Peyer's patch (tissue), 4 donors: ENCODE measurements at regions not wholly inside any gene's neighbourhood (a gene's known extent, or its start where the extent isn't known, plus 50 kb on each side); places are given as distances from the start of the nearest gene placed in this dataset.

Experiments used
- POLR2A ChIP-seq, 2 donors: fragments of 450-650 bp; IDR thresholded peaks; one replicate each; pipeline ENCODE4 v1.5.1; 2017; ENCODE audit warnings: antibody characterized with exemption in 2 of 2, mild to moderate bottlenecking in 2 of 2, moderate library complexity in 2 of 2
- TF ChIP-seq, protein P1 (sequence below), 6 experiments: fragments of 450-650 bp in 4 of 6; fragments of 200-600 bp in 2 of 6; sonication (generic) in 1 of 6; IDR thresholded peaks; one replicate each; pipeline ENCODE4 v1.5.1; 2017 to 2019; ENCODE audit warnings: antibody characterized with exemption in 6 of 6, mild to moderate bottlenecking in 3 of 6, moderate library complexity in 1 of 6

- TF ChIP-seq, protein P1, sequence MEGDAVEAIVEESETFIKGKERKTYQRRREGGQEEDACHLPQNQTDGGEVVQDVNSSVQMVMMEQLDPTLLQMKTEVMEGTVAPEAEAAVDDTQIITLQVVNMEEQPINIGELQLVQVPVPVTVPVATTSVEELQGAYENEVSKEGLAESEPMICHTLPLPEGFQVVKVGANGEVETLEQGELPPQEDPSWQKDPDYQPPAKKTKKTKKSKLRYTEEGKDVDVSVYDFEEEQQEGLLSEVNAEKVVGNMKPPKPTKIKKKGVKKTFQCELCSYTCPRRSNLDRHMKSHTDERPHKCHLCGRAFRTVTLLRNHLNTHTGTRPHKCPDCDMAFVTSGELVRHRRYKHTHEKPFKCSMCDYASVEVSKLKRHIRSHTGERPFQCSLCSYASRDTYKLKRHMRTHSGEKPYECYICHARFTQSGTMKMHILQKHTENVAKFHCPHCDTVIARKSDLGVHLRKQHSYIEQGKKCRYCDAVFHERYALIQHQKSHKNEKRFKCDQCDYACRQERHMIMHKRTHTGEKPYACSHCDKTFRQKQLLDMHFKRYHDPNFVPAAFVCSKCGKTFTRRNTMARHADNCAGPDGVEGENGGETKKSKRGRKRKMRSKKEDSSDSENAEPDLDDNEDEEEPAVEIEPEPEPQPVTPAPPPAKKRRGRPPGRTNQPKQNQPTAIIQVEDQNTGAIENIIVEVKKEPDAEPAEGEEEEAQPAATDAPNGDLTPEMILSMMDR (IDR thresholded peaks at IDR 0.05): no peak
- TF ChIP-seq POLR2A (IDR thresholded peaks at IDR 0.05): no peak
These were observed 89.7 kb upstream of the STEAP1B start for GRCh38 chr7:22589641-22590201.
